H1 (cell line): ENCODE measurements at regions not wholly inside any gene's neighbourhood (a gene's known extent, or its start where the extent isn't known, plus 50 kb on each side); places are given as distances from the start of the nearest gene placed in this dataset.

Experiments
- CTCF ChIA-PET: fragments of 300-600 bp; sonication (Branson Sonifier 250); formaldehyde crosslinking; loops from one replicate; lab custom pipeline; 2021; ENCODE audit not compliant: partially characterized antibody; lab: Charles Lee
- POLR2A ChIA-PET: fragments of 300-600 bp; sonication (Branson Sonifier 250); formaldehyde crosslinking; loops from one replicate; lab custom pipeline; 2021; ENCODE audit warnings: inconsistent platforms; ENCODE audit not compliant: partially characterized antibody; lab: Charles Lee
- DNase-seq, 2 experiments: peaks; one replicate each; pipeline versions ENCODE4 v3.0.0 to v3.0.0-alpha.2; 2010 to 2022; ENCODE audit warnings: low spot score in 2 of 2, low read depth in 1 of 2, mixed read lengths in 1 of 2
- FAIRE-seq: peaks from 2 replicates; lab custom pipeline; 2011; peaks lifted over from hg19 to GRCh38; lab: Jason Lieb, UNC
- H2AFZ ChIP-seq: 2 replicates; pipeline ENCODE4 v1.8.1; 2012; ENCODE audit warnings: low read length, inconsistent platforms
- H2AK5ac ChIP-seq: 2 replicates; pipeline ENCODE4 v1.6.1; 2013; ENCODE audit warnings: low read depth, low read length
- H2BK120ac ChIP-seq: replicated peaks from 2 replicates; pipeline ENCODE3; 2013; ENCODE audit warnings: low read depth, low read length, inconsistent platforms
- H2BK12ac ChIP-seq: 2 replicates; pipeline ENCODE4 v1.6.1; 2013; ENCODE audit warnings: low read depth, low read length
- H2BK15ac ChIP-seq: 2 replicates; pipeline ENCODE4 v1.6.1; 2013; ENCODE audit warnings: low read length
- H2BK20ac ChIP-seq: 2 replicates; pipeline ENCODE4 v1.6.1; 2013; ENCODE audit warnings: low read length
- H2BK5ac ChIP-seq: 2 replicates; pipeline ENCODE4 v1.6.1; 2013; ENCODE audit warnings: low read depth, low read length
- H3K14ac ChIP-seq: 2 replicates; pipeline ENCODE4 v1.6.1; 2013; ENCODE audit warnings: inconsistent platforms; ENCODE audit not compliant: insufficient read length
- H3K18ac ChIP-seq: 2 replicates; pipeline ENCODE4 v1.6.1; 2013; ENCODE audit warnings: low read length; ENCODE audit errors: extremely low read depth
- H3K23ac ChIP-seq: 2 replicates; pipeline ENCODE4 v1.6.1; 2013; ENCODE audit warnings: inconsistent platforms; ENCODE audit not compliant: insufficient read length
- H3K23me2 ChIP-seq: 2 replicates; pipeline ENCODE4 v1.6.1; 2013; ENCODE audit warnings: low read depth, low read length
- H3K27ac ChIP-seq: 2 replicates; pipeline ENCODE4 v1.6.1; 2011; ENCODE audit warnings: low read depth, low read length, inconsistent platforms
- H3K27me3 ChIP-seq, 4 experiments: replicated peaks in 1 of 4; 1 replicate in 1 of 4; 2 replicates in 3 of 4; pipeline versions ENCODE4 v1.6.1 to v1.8.1; 2011 to 2013; ENCODE audit warnings: low read length in 3 of 4, mild to moderate bottlenecking in 3 of 4, inconsistent platforms in 2 of 4, mixed read lengths in 2 of 4, moderate library complexity in 1 of 4; ENCODE audit not compliant: control insufficient read depth in 3 of 4, insufficient read depth in 3 of 4; ENCODE audit errors: extremely low read depth in 1 of 4
- H3K36me3 ChIP-seq, 4 experiments: 2 replicates each; pipeline versions ENCODE4 v1.6.1 to v1.8.1; 2011 to 2013; ENCODE audit warnings: mild to moderate bottlenecking in 4 of 4, low read length in 3 of 4, moderate library complexity in 2 of 4, control low read depth in 1 of 4, inconsistent platforms in 1 of 4; ENCODE audit not compliant: insufficient read depth in 4 of 4, control insufficient read depth in 2 of 4
- H3K4ac ChIP-seq: replicated peaks from 2 replicates; pipeline ENCODE3; 2013; ENCODE audit warnings: low read length, low read depth, mixed read lengths, inconsistent platforms; ENCODE audit not compliant: insufficient read length
- H3K4me1 ChIP-seq, 4 experiments: replicated peaks in 1 of 4; 1 replicate in 1 of 4; 2 replicates in 3 of 4; pipeline versions ENCODE4 v1.6.1 to v1.8.1; 2011 to 2013; ENCODE audit warnings: low read length in 3 of 4, inconsistent platforms in 2 of 4, mixed read lengths in 1 of 4; ENCODE audit not compliant: insufficient read depth in 4 of 4, control insufficient read depth in 3 of 4
- H3K4me2 ChIP-seq, 2 experiments: 2 replicates each; pipeline versions ENCODE4 v1.6.1 to v1.8.1; 2011 to 2013; ENCODE audit warnings: low read depth in 2 of 2, low read length in 2 of 2, control low read depth in 1 of 2, inconsistent platforms in 1 of 2, mild to moderate bottlenecking in 1 of 2; ENCODE audit not compliant: insufficient read depth in 1 of 2
- H3K4me3 ChIP-seq, 4 experiments: fragments of 200-600, 300-600 bp in 1 of 4; sonication (generic), shearing (Covaris generic), sonication (Bioruptor Twin) in 1 of 4; 2 replicates each; pipeline versions ENCODE4 v1.5.1 to v1.8.1; 2011 to 2016; ENCODE audit warnings: low read length in 4 of 4, low read depth in 3 of 4, control low read depth in 2 of 4, inconsistent platforms in 2 of 4, mild to moderate bottlenecking in 2 of 4, mixed read lengths in 1 of 4, moderate library complexity in 1 of 4; ENCODE audit not compliant: insufficient read depth in 2 of 4; ENCODE audit errors: extremely low read depth in 1 of 4
- H3K56ac ChIP-seq: replicated peaks from 2 replicates; pipeline ENCODE3; 2013; ENCODE audit warnings: low read depth, mild to moderate bottlenecking, mixed read lengths, low read length, inconsistent platforms; ENCODE audit not compliant: insufficient read length
- H3K79me1 ChIP-seq: 2 replicates; pipeline ENCODE4 v1.6.1; 2013; ENCODE audit warnings: low read depth, low read length, control low read depth
- H3K79me2 ChIP-seq, 2 experiments: 2 replicates each; pipeline versions ENCODE4 v1.6.1 to v1.8.1; 2012 to 2013; ENCODE audit warnings: low read length in 2 of 2, mild to moderate bottlenecking in 2 of 2, inconsistent platforms in 1 of 2; ENCODE audit not compliant: insufficient read depth in 2 of 2, control insufficient read depth in 1 of 2
- H3K9ac ChIP-seq, 4 experiments: replicated peaks in 1 of 4; 1 replicate in 1 of 4; 2 replicates in 3 of 4; pipeline versions ENCODE4 v1.6.1 to v1.8.1; 2011 to 2013; ENCODE audit warnings: low read depth in 3 of 4, low read length in 3 of 4, control low read depth in 2 of 4, mild to moderate bottlenecking in 2 of 4, moderate library complexity in 2 of 4, inconsistent platforms in 1 of 4; ENCODE audit errors: extremely low read depth in 1 of 4
- H3K9me3 ChIP-seq, 2 experiments: 2 replicates each; pipeline versions ENCODE4 v1.6.1 to v1.8.1; 2012 to 2013; ENCODE audit warnings: mild to moderate bottlenecking in 2 of 2, moderate library complexity in 2 of 2, control low read depth in 1 of 2, inconsistent platforms in 1 of 2, low read depth in 1 of 2, low read length in 1 of 2, mixed read lengths in 1 of 2; ENCODE audit not compliant: insufficient read depth in 2 of 2
- H4K20me1 ChIP-seq, 2 experiments: replicated peaks in 1 of 2; 2 replicates each; pipeline versions ENCODE3 to v1.8.1; 2011 to 2013; ENCODE audit warnings: inconsistent platforms in 2 of 2, low read length in 2 of 2, mild to moderate bottlenecking in 1 of 2; ENCODE audit not compliant: insufficient read depth in 2 of 2, control insufficient read depth in 1 of 2
- H4K5ac ChIP-seq: 2 replicates; pipeline ENCODE4 v1.6.1; 2013; ENCODE audit warnings: low read length, low read depth, mixed read lengths, inconsistent platforms; ENCODE audit not compliant: insufficient read length
- H4K8ac ChIP-seq: 2 replicates; pipeline ENCODE4 v1.8.0; 2013; ENCODE audit warnings: mild to moderate bottlenecking, moderate library complexity, low read length, inconsistent platforms; ENCODE audit not compliant: insufficient read depth; ENCODE audit errors: extremely low read depth
- H4K91ac ChIP-seq: replicated peaks from 2 replicates; pipeline ENCODE3; 2013; ENCODE audit warnings: low read length, mixed read lengths, inconsistent platforms; ENCODE audit not compliant: insufficient read length
- HDAC6 ChIP-seq: IDR thresholded peaks from one replicate; pipeline ENCODE4 v1.7.1; 2012; ENCODE audit warnings: low read depth, mild to moderate bottlenecking, inconsistent platforms, low read length, moderate library complexity
- KDM4A ChIP-seq: IDR thresholded peaks from one replicate; pipeline ENCODE4 v1.7.1; 2012; ENCODE audit warnings: low read depth, mild to moderate bottlenecking, moderate library complexity, low read length, inconsistent platforms; ENCODE audit not compliant: severe bottlenecking
- PHF8 ChIP-seq: fragments of 200-600 bp; sonication (generic); conservative IDR thresholded peaks from 2 replicates; pipeline ENCODE4 v1.7.1; 2012; ENCODE audit warnings: low read depth, mild to moderate bottlenecking, inconsistent platforms, low read length, moderate library complexity
- SRF ChIP-seq: IDR thresholded peaks from 2 replicates; pipeline ENCODE4 v1.6.1; 2011; ENCODE audit warnings: mild to moderate bottlenecking, low read depth, low read length, moderate library complexity

- Histone ChIP-seq H2AFZ (no peak overlapping the region), H3K27ac (no peak overlapping the region), H3K79me2 (no peaks in the 10 kb centered on the region), H3K27me3 (no peaks in the 10 kb centered on the region), H3K4me1 (no peaks in the 10 kb centered on the region), H4K5ac (no peak overlapping the region), H2BK20ac (no peak overlapping the region), H3K36me3 (no peaks in the 10 kb centered on the region), H2BK15ac (no peak overlapping the region), H4K20me1 (no peaks in the 10 kb centered on the region), H4K8ac (no peak overlapping the region), H3K4me2 (no peak overlapping the region), H3K56ac (no peak overlapping the region), H3K9ac (no peak overlapping the region), H2BK5ac (no peak overlapping the region), H3K9me3 (no peaks in the 10 kb centered on the region), H4K91ac (no peak overlapping the region), H3K14ac (no peak overlapping the region), H3K23me2 (no peaks in the 10 kb centered on the region), H2AK5ac (no peak overlapping the region), H2BK12ac (no peak overlapping the region), H3K4ac (no peak overlapping the region), H3K79me1 (no peaks in the 10 kb centered on the region), H3K4me3 (no peak overlapping the region), H2BK120ac (no peak overlapping the region), H3K23ac (no peak overlapping the region), H3K18ac (no peak overlapping the region)
- FAIRE-seq, result no peak
- ChIA-PET POLR2A (no interaction called here), CTCF (no interaction called here)
- no peak for DNase-seq
- no peak for TF ChIP-seq KDM4A
- no peak for TF ChIP-seq PHF8
- TF ChIP-seq HDAC6, result no peak
- TF ChIP-seq SRF, result no peak
These were observed 396.0 kb upstream of the ZNF608 start for GRCh38 chr5:125142458-125142857.
